Smooth muscle cell (in vitro differentiated cells): ENCODE measurements at regions not wholly inside any gene's neighbourhood (a gene's known extent, or its start where the extent isn't known, plus 50 kb on each side); places are given as distances from the start of the nearest gene placed in this dataset.

Source experiments
- DNase-seq: peaks from one replicate; lab custom pipeline; 2025; ENCODE audit not compliant: unreplicated experiment; lab: John Stamatoyannopoulos, UW
- H2AFZ ChIP-seq: fragments of 200-600 bp; sonication (generic); 2 replicates; pipeline ENCODE4 v1.6.0; 2016; ENCODE audit warnings: antibody characterized with exemption, low read depth, mild to moderate bottlenecking
- H3F3A ChIP-seq: fragments of 200-600 bp; sonication (generic); 2 replicates; pipeline ENCODE4 v1.6.0; 2017; ENCODE audit warnings: antibody characterized with exemption, low read depth
- H3K27ac ChIP-seq: fragments of 200-600 bp; sonication (generic); 2 replicates; pipeline ENCODE4 v1.5.1; 2016; ENCODE audit warnings: low read depth, mild to moderate bottlenecking
- H3K27me3 ChIP-seq: fragments of 200-600 bp; sonication (generic); 2 replicates; pipeline ENCODE4 v1.6.1; 2016; ENCODE audit warnings: low read depth, mild to moderate bottlenecking
- H3K36me3 ChIP-seq: fragments of 200-600 bp; sonication (generic); 2 replicates; pipeline ENCODE4 v1.5.1; 2016; ENCODE audit warnings: low read depth
- H3K4me1 ChIP-seq: fragments of 200-600 bp; sonication (generic); 2 replicates; pipeline ENCODE4 v1.5.1; 2016; ENCODE audit warnings: low read depth
- H3K4me2 ChIP-seq: fragments of 200-600 bp; sonication (generic); 2 replicates; pipeline ENCODE4 v1.6.0; 2016; ENCODE audit warnings: mild to moderate bottlenecking
- H3K4me3 ChIP-seq: fragments of 200-600 bp; sonication (generic); 2 replicates; pipeline ENCODE4 v1.5.1; 2016; ENCODE audit warnings: mild to moderate bottlenecking
- H3K79me2 ChIP-seq: fragments of 200-600 bp; sonication (generic); 2 replicates; pipeline ENCODE4 v1.6.0; 2016; ENCODE audit warnings: low read depth, mild to moderate bottlenecking
- H3K9ac ChIP-seq: fragments of 200-600 bp; sonication (generic); 2 replicates; pipeline ENCODE4 v1.6.0; 2016; ENCODE audit warnings: low read depth
- H3K9me3 ChIP-seq: fragments of 200-600 bp; sonication (generic); replicated peaks from 2 replicates; pipeline ENCODE4 v1.5.1; 2016; ENCODE audit warnings: low read depth
- H4K20me1 ChIP-seq: fragments of 200-600 bp; sonication (generic); 2 replicates; pipeline ENCODE4 v1.6.0; 2016; ENCODE audit warnings: low read depth
- CTCF ChIP-seq: fragments of 200-600 bp; sonication (generic); IDR thresholded peaks from 2 replicates; pipeline ENCODE4 v1.5.1; 2017; ENCODE audit warnings: borderline replicate concordance, mild to moderate bottlenecking, antibody characterized with exemption; ENCODE audit not compliant: insufficient read depth, poor library complexity, severe bottlenecking
- WGBS: methylation state at CpG from one replicate; pipeline ENCODE4 v1.1.7; 2016; ENCODE audit warnings: low lambda C conversion rate; 5-methylcytosine and 5-hydroxymethylcytosine counted together

GRCh38 chr6:138034229-138034628 lies 73.0 kb downstream of the PERP start:
- no peaks in the 10 kb centered on the region for H4K20me1 ChIP-seq
- H3F3A ChIP-seq, result no peaks in the 10 kb centered on the region
- no peaks in the 10 kb centered on the region for H3K27me3 ChIP-seq
- H3K4me3 ChIP-seq, result no peak overlapping the region
- no peak for TF ChIP-seq CTCF
- 79% methylated on average over 3 of the region's 3 CpGs for WGBS
- H3K27ac ChIP-seq, result peak overlapping the region; percentile 86
- H3K79me2 ChIP-seq, result no peaks in the 10 kb centered on the region
- no peaks in the 10 kb centered on the region for H3K4me1 ChIP-seq
- no peak overlapping the region for H3K9ac ChIP-seq
- no peak overlapping the region for H3K4me2 ChIP-seq
- H3K36me3 ChIP-seq, result no peaks in the 10 kb centered on the region
- H3K9me3 ChIP-seq, result no peaks in the 10 kb centered on the region
- DNase-seq, result no peak
- H2AFZ ChIP-seq, result no peak overlapping the region

- Histone ChIP-seq H3K9me3 (no peaks in the 10 kb centered on the region), H3K4me1 (no peaks in the 10 kb centered on the region), H4K20me1 (no peaks in the 10 kb centered on the region), H3K36me3 (no peaks in the 10 kb centered on the region), H2AFZ (no peak overlapping the region), H3F3A (no peaks in the 10 kb centered on the region), H3K27me3 (no peaks in the 10 kb centered on the region), H3K9ac (peak overlapping the region; percentile 44), H3K4me2 (no peak overlapping the region), H3K4me3 (no peak overlapping the region), H3K79me2 (no peaks in the 10 kb centered on the region), H3K27ac (peak overlapping the region; percentile 79)
- TF ChIP-seq CTCF, result no peak
- no peak for DNase-seq
- WGBS, result 87% methylated on average over 5 of the region's 5 CpGs
Measured at GRCh38 chr6:138035070-138035469, 72.1 kb downstream of the PERP start.

- H3K9me3 ChIP-seq, result no peaks in the 10 kb centered on the region
- no peak for DNase-seq
- no peaks in the 10 kb centered on the region for H3K79me2 ChIP-seq
- no peaks in the 10 kb centered on the region for H3K4me1 ChIP-seq
- H3F3A ChIP-seq, result no peaks in the 10 kb centered on the region
- no peaks in the 10 kb centered on the region for H3K36me3 ChIP-seq
- 74% methylated on average over 5 of the region's 5 CpGs for WGBS
- no peak overlapping the region for H2AFZ ChIP-seq
- peak overlapping the region; percentile 35 for H3K9ac ChIP-seq
- TF ChIP-seq CTCF, result no peak
- no peak overlapping the region for H3K4me2 ChIP-seq
- no peak overlapping the region for H3K4me3 ChIP-seq
- peak overlapping the region; percentile 77 for H3K27ac ChIP-seq
- no peaks in the 10 kb centered on the region for H3K27me3 ChIP-seq
- no peaks in the 10 kb centered on the region for H4K20me1 ChIP-seq
Measured at GRCh38 chr6:138036111-138036510, 71.1 kb downstream of the PERP start.

GRCh38 chr6:138037009-138037504 lies 70.2 kb downstream of the PERP start:
- TF ChIP-seq CTCF, result no peak
- H3K27me3 ChIP-seq, result no peaks in the 10 kb centered on the region
- H3K9ac ChIP-seq, result peak overlapping the region; percentile 35
- no peaks in the 10 kb centered on the region for H4K20me1 ChIP-seq
- H3K9me3 ChIP-seq, result no peaks in the 10 kb centered on the region
- H2AFZ ChIP-seq, result no peak overlapping the region
- H3K27ac ChIP-seq, result peak overlapping the region; percentile 77
- H3F3A ChIP-seq, result no peaks in the 10 kb centered on the region
- DNase-seq, result no peak
- H3K79me2 ChIP-seq, result no peaks in the 10 kb centered on the region
- 72% methylated on average over 4 of the region's 4 CpGs for WGBS
- H3K4me1 ChIP-seq, result no peaks in the 10 kb centered on the region
- no peak overlapping the region for H3K4me3 ChIP-seq
- no peaks in the 10 kb centered on the region for H3K36me3 ChIP-seq
- H3K4me2 ChIP-seq, result no peak overlapping the region
